ENCODE measurements at regions not wholly inside any gene's neighbourhood (a gene's known extent, or its start where the extent isn't known, plus 50 kb on each side); places are given as distances from the start of the nearest gene placed in this dataset.

DNA sequence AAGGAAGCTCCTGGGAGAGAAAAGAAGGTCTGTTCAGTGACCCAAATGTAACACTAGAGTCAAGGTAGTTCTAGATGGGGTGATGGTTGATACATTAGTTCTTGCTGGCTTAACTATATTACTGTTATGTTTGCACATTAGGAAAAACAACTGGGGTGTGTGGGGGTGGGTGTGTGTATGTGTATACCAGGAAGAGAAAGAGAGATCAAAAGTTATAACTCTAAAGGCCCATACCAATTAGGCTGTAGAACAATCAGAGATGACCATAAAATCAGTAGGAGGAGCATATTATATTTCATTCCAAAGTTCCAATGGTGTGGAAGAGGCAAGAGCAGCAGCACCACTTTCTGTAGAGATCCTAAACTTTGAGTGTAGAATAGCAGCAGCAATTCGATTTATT is 134.7 kb upstream of the FMR1 start (continued):
- TF ChIP-seq, protein P1, sequence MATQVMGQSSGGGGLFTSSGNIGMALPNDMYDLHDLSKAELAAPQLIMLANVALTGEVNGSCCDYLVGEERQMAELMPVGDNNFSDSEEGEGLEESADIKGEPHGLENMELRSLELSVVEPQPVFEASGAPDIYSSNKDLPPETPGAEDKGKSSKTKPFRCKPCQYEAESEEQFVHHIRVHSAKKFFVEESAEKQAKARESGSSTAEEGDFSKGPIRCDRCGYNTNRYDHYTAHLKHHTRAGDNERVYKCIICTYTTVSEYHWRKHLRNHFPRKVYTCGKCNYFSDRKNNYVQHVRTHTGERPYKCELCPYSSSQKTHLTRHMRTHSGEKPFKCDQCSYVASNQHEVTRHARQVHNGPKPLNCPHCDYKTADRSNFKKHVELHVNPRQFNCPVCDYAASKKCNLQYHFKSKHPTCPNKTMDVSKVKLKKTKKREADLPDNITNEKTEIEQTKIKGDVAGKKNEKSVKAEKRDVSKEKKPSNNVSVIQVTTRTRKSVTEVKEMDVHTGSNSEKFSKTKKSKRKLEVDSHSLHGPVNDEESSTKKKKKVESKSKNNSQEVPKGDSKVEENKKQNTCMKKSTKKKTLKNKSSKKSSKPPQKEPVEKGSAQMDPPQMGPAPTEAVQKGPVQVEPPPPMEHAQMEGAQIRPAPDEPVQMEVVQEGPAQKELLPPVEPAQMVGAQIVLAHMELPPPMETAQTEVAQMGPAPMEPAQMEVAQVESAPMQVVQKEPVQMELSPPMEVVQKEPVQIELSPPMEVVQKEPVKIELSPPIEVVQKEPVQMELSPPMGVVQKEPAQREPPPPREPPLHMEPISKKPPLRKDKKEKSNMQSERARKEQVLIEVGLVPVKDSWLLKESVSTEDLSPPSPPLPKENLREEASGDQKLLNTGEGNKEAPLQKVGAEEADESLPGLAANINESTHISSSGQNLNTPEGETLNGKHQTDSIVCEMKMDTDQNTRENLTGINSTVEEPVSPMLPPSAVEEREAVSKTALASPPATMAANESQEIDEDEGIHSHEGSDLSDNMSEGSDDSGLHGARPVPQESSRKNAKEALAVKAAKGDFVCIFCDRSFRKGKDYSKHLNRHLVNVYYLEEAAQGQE (IDR thresholded peaks at IDR 0.05; ENCODE audit: low read depth, low read length): no peak

DNA sequence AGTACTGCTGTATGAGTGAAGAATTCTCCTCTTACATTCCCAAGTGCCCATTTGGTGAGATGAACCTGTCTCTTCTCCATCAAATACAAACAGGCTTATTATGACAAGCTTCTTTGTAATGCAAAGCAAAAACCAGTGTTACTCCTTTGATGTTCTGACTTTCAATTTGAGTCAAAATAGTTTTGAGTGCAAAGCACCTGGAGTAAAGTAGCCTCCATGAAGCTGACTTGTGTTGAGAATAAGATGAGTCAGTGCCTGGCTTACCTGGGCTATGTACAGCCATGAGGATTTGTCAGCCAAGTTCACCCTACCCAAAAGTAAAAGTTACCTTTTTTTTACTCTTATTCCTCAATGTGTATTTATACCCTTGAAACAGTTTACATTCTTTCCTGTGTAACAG is 132.5 kb upstream of the FMR1 start:
- Histone ChIP-seq H3K4me3 (ENCODE audit: low read depth in 2 of 2, low read length in 1 of 2) (no peak overlapping the region), H3K4me1 (ENCODE audit: control insufficient read depth in 1 of 2, insufficient read depth in 2 of 2, low read depth in 1 of 2, low read length in 1 of 2) (no peaks in the 10 kb centered on the region), H3K27ac (ENCODE audit: low read depth in 2 of 2, low read length in 1 of 2) (no peak overlapping the region), H2AFZ (ENCODE audit: low read depth) (no peak overlapping the region), H3K9me3 (no peaks in the 10 kb centered on the region), H4K20me1 (ENCODE audit: insufficient read depth) (no peaks in the 10 kb centered on the region), H3K36me3 (replicated peaks in 1 of 2; ENCODE audit: control insufficient read depth in 1 of 2, insufficient read depth in 2 of 2, low read length in 1 of 2) (no peaks in the 10 kb centered on the region), H3K79me2 (ENCODE audit: insufficient read depth) (no peaks in the 10 kb centered on the region), H3K9me2 (no peaks in the 10 kb centered on the region), H3K27me3 (ENCODE audit: insufficient read depth) (no peaks in the 10 kb centered on the region), H3K9ac (no peak overlapping the region), H3K4me2 (no peak overlapping the region), H3F3A (replicated peaks; ENCODE audit: insufficient read depth) (no peaks in the 10 kb centered on the region)
- ChIA-PET CTCF (no interaction called here), POLR2A (no interaction called here)
- DNase-seq: no peak
- TF ChIP-seq POLR2AphosphoS5 (IDR thresholded peaks at IDR 0.05; ENCODE audit: low read depth, low read length) (no peak), YY1 (IDR thresholded peaks at IDR 0.05; ENCODE audit: low read depth) (no peak), FOXJ3 (CRISPR knock-in tag; IDR thresholded peaks at IDR 0.05) (no peak), GATA2 (CRISPR knock-in tag; IDR thresholded peaks at IDR 0.05) (no peak), CHD2 (IDR thresholded peaks at IDR 0.05; ENCODE audit: low read length, partially characterized antibody) (no peak)
- TF ChIP-seq, protein P2, sequence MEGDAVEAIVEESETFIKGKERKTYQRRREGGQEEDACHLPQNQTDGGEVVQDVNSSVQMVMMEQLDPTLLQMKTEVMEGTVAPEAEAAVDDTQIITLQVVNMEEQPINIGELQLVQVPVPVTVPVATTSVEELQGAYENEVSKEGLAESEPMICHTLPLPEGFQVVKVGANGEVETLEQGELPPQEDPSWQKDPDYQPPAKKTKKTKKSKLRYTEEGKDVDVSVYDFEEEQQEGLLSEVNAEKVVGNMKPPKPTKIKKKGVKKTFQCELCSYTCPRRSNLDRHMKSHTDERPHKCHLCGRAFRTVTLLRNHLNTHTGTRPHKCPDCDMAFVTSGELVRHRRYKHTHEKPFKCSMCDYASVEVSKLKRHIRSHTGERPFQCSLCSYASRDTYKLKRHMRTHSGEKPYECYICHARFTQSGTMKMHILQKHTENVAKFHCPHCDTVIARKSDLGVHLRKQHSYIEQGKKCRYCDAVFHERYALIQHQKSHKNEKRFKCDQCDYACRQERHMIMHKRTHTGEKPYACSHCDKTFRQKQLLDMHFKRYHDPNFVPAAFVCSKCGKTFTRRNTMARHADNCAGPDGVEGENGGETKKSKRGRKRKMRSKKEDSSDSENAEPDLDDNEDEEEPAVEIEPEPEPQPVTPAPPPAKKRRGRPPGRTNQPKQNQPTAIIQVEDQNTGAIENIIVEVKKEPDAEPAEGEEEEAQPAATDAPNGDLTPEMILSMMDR (IDR thresholded peaks at IDR 0.05): no peak

DNA sequence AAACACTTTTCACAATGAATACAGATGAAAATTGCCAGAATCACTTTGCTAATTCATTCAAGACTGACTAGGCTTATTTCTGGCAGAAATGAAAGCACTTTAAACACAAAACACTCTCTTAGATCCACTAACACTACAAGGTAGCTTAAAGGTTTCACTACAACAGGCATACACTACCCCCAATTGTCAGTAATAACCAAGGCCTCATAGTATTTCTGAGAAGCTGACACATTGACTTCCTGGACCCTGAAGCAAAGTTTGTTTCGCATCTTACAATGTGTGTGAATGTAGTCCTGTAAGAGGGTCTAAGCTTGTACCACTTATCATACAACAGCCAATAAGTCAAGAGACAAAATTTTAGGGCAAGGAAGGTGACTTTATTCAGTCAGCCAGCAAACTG is 129.9 kb upstream of the FMR1 start:
- H3K4me1 ChIP-seq (ENCODE audit: control insufficient read depth in 1 of 2, insufficient read depth in 2 of 2, low read depth in 1 of 2, low read length in 1 of 2): no peaks in the 10 kb centered on the region
- no peaks in the 10 kb centered on the region for H3K36me3 ChIP-seq (replicated peaks in 1 of 2; ENCODE audit: control insufficient read depth in 1 of 2, insufficient read depth in 2 of 2, low read length in 1 of 2)
- no peak overlapping the region for H3K27ac ChIP-seq (ENCODE audit: low read depth in 2 of 2, low read length in 1 of 2)
- no peak overlapping the region for H3K4me2 ChIP-seq
- no peak overlapping the region for H3K9ac ChIP-seq
- TF ChIP-seq GATA2 (CRISPR knock-in tag; IDR thresholded peaks at IDR 0.05) (no peak), NFIC (IDR thresholded peaks at IDR 0.05; ENCODE audit: borderline replicate concordance) (no peak), TEAD4 (IDR thresholded peaks at IDR 0.05; ENCODE audit: borderline replicate concordance, insufficient read depth) (no peak), RFX5 (IDR thresholded peaks at IDR 0.05; ENCODE audit: low read length) (no peak), FOSL2 (IDR thresholded peaks at IDR 0.05; ENCODE audit: borderline replicate concordance, low read depth) (no peak), MEF2A (IDR thresholded peaks at IDR 0.05; ENCODE audit: borderline replicate concordance, low read depth) (no peak), JUND (IDR thresholded peaks at IDR 0.05) (no peak)
- TF ChIP-seq, protein P3, sequence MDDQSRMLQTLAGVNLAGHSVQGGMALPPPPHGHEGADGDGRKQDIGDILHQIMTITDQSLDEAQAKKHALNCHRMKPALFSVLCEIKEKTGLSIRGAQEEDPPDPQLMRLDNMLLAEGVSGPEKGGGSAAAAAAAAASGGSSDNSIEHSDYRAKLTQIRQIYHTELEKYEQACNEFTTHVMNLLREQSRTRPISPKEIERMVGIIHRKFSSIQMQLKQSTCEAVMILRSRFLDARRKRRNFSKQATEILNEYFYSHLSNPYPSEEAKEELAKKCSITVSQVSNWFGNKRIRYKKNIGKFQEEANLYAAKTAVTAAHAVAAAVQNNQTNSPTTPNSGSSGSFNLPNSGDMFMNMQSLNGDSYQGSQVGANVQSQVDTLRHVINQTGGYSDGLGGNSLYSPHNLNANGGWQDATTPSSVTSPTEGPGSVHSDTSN (IDR thresholded peaks at IDR 0.05): no peak
- H3K79me2 ChIP-seq (ENCODE audit: insufficient read depth): no peaks in the 10 kb centered on the region
- no peaks in the 10 kb centered on the region for H3K9me2 ChIP-seq
- no peak overlapping the region for H2AFZ ChIP-seq (ENCODE audit: low read depth)
- no peaks in the 10 kb centered on the region for H4K20me1 ChIP-seq (ENCODE audit: insufficient read depth)
- no peaks in the 10 kb centered on the region for H3F3A ChIP-seq (replicated peaks; ENCODE audit: insufficient read depth)
- WGBS (ENCODE audit: low lambda C conversion rate): 15% methylated on average over 1 of the region's 1 CpG
- H3K4me3 ChIP-seq (ENCODE audit: low read depth in 2 of 2, low read length in 1 of 2): no peak overlapping the region
- no peaks in the 10 kb centered on the region for H3K9me3 ChIP-seq
- ChIA-PET CTCF (no interaction called here), POLR2A (no interaction called here)
- H3K27me3 ChIP-seq (ENCODE audit: insufficient read depth): no peaks in the 10 kb centered on the region
- DNase-seq: no peak

Data from SK-N-SH (cell line).